ENCODE measurements at regions not wholly inside any gene's neighbourhood (a gene's known extent, or its start where the extent isn't known, plus 50 kb on each side); places are given as distances from the start of the nearest gene placed in this dataset.
"Not testable (repeated sequence)": the region's sequence is repeated elsewhere in the genome, so short reads cannot be mapped to it uniquely, and the experiment has no call there.

GRCh38 chr12:46569826-46570439, 197.4 kb upstream of the SLC38A2 start:
- no peak for DNase-seq

DNA sequence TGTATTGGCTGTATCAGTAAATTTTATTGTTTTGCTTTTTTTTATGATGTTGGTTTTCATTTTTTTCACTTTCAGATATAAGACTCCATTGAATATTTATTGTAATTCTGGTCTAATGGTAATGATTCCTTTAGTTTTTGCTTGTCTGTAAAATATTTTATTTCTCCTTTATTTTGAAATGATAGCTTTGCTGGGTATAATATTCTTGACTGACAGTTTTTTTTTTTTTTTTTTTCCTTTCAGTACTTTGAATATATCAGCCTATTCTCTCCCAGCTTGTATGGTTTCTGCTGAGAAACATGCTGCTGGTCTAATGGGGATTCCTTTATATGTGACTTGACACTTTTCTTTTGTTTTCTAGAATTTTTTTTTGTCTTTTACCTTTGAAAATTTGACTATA, 195.1 kb upstream of the SLC38A2 start:
- DNase-seq = no peak

DNA sequence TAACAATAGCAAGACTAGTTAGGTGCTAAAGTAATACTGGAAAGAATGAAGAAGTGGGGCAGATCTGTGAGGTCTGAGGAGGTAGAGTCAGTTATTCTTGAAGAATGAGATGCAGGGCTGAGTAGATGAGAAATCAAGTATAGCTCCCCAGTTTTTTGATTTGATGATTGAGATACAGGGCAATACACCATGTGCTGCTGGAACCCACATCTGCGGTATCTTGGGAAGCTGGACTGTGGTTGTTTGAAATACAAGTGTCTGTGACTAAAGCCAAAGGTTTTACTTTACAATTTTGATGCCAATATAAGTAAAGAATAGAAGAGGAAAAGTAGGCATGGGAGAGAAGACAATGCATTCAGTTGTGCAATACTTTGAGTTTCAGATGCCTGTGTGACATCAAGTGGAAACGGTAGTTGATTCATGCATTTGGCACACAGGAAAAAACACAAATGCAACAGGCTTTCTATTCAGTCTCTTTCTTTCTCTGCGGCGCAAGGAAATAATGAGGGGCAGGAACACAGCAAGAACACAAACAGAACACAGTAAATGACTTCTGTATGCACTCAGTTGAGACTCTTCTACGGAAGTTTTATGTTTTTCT, 190.2 kb upstream of the SLC38A2 start:
- peak; percentile 21 for DNase-seq

- not testable (repeated sequence) for DNase-seq
Measured at GRCh38 chr12:46561769-46562624, 189.4 kb upstream of the SLC38A2 start.

GRCh38 chr12:46560874-46561273, 188.3 kb upstream of the SLC38A2 start:
- DNase-seq = no peak

- no peak for DNase-seq
Measured at GRCh38 chr12:46560089-46560488, 187.5 kb upstream of the SLC38A2 start.

DNA sequence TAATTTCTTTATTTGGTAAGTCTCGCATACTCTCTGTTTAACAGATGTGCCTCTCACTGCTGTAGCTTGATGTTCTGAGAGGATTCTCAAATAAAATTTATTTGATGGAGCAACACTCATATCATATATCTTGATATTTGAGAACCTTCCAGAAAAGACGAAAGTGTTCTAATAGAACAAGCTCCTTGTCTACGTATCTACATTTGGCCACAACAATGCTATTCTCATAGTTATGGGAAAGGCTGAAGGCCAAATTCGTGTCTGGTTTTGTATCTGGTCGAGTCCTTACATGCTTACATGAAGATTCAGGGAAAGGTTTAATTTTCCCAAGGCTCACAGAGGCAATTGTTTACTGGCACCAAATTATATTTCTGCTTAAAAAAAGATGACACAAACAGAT, 186.7 kb upstream of the SLC38A2 start:
- no peak for DNase-seq

- no peak for DNase-seq
Measured at GRCh38 chr12:46558677-46559076, 186.1 kb upstream of the SLC38A2 start.

- DNase-seq = no peak
Measured at GRCh38 chr12:46557539-46558373, 185.2 kb upstream of the SLC38A2 start.

DNA sequence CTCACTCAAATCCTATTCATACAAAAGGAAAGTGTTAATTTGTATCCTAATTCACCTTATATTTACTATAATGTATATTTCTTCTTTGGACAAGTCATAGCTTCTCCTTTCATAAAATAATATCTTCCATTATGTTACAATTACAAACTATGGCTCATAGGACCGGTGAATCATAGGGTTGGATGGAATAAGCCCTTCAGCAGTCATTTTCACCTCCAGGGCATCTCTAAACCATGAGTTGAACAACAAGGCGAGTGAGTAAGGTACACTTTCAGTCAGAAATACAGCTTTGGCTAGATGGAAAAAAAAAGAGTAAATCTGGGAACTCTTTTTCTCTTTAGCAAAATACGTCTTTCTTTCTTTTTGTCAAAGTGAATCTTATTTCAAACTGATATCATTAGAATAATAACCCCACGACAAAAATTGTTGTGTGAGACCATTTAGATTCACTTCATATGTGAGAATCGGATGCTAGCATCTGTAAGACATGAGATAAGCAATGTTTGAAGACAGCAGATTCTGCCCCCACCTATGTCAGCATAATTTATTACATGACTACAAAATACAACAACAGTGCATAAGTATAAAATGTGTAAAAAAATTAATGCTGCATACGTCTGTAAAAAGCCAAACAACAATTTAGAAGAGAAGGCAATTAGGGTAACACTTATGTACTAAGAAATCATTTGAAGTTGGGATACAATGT, 184.4 kb upstream of the SLC38A2 start:
- DNase-seq = no peak

DNA sequence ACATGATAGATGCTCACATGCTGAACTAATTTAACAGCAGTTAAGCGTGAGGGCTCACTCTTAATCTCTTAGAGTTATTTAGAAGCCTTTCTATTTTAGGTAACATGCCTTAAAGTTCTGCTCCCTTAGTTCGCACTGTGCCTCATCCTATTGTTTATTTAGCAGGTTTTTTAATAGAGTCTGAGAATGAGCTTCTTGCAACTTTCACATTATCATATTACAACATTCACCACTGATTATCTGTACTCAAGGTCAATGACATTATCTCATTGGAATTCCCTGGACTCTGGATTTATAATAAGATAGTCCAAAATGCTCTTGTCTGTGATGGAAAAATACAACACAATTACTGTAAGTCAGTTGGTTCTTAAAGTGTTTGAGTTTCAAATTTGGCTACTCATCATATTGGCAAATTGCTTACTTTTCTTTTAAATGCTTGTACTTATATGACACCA, 183.6 kb upstream of the SLC38A2 start:
- no peak for DNase-seq

DNA sequence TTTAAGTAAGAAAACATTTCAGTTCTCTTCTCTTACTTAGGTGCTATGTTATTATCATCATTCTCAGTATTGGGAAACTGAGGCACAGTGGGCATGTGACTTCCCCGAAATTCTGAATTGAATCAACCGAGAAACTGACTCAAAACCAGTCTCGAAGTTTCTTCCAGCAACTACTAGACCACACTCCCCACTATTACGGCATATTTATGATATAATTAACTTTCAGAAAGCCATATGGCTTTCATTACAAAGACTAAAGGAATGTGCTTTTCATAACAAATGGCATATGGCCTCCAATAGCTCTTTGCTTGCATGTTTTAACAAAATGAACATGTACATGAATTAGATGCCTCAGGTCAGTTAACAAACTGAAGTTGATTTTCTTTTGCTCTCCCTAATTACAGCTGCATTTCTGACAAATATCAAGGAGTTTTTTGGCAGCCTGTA, 182.9 kb upstream of the SLC38A2 start:
- no peak for DNase-seq

GRCh38 chr12:46554460-46554859, 181.9 kb upstream of the SLC38A2 start:
- DNase-seq = no peak

DNA sequence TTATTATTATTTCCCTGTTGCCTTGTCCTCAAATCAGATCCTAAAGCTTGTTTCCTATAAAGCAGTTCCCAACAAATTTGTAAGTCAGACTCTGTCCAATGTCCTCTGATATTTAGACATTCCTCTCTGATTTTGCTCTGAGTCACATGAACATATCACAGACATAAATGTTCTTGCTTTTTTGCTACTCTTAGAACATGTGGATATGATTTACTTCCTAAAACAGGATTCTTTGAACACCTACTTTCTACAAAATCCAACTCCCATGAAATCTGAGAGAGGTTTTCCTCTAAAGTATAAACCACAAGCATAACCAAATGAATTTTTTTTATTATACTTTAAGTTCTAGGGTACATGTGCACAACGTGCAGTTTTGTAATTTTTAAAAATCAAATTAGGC, 181.3 kb upstream of the SLC38A2 start:
- no peak for DNase-seq

DNA sequence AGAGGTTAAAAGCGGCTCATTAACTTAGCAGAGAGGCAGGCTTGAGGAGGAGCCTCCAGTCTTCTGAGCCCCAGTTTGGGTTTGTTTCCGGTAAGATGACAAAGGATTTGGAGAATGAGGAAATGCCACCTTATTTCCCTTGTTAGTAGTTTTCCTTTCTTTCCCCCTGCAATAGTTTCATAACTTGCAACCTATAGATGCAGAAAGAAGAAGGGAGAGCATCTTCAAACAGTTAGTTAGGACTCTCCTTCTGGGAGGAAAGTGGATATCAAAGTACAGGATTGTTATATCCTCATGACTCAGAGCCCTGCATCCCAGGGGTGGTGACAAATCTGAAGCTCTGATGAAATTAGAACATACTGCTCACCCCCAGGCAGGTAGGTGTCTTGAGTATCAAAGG, 180.7 kb upstream of the SLC38A2 start:
- no peak for DNase-seq

GRCh38 chr12:46550266-46550879, 177.8 kb upstream of the SLC38A2 start:
- DNase-seq = no peak

DNA sequence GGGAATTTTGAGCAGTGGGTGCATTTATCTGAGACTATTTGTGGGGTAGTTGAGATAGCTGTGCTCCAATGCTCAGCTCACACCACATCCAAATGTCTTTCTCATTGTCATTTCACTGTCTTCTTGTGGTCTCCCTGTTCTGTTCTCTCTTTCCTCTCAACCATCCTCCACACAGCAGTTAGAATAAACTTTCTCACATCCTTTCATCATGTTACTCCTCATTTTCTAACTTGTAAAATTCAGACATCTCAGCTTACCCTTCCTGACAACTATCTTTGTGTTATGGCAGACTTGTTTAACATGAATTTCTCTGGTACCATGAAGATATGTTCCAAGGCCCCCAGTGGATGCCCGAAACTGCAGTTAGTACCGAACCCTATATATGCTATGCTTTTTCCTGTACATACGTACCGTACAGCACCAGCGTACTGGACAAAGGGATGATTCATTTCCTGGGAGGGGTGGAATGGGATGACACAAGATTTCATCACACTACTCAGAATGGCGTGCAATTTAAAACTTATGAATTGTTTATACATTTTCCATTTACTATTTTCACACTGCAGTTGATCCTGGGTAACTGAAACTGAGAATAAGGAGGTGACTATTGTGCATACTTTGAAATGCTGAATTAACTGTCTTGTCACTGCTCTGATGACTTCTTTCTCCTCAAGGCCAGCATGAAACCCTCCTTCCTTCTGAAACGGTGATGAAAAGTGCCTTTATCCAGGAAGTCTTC, 177.1 kb upstream of the SLC38A2 start:
- peak; percentile 85 for DNase-seq

DNA sequence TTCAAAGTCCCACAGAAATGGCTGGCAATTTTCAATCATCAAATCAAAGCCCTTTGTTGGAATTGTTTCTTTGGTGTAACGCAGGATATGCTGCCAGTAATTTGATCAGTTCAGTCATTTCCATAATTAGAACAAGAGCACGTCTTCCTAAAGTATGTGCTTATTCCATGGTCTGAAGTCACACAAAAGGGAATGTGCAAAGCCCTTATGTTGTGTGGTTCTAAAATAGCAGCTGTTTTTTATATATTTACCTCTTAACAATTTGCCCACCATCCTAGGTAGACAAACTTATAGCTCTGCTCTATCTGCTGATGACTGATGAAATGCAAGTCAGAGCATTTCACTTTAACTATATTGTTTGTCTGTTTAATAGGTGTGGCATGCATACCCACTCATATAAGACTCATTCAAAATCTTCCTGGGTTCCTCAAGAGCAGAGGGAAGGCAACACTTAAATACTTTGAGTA, 176.1 kb upstream of the SLC38A2 start:
- no peak for DNase-seq

DNA sequence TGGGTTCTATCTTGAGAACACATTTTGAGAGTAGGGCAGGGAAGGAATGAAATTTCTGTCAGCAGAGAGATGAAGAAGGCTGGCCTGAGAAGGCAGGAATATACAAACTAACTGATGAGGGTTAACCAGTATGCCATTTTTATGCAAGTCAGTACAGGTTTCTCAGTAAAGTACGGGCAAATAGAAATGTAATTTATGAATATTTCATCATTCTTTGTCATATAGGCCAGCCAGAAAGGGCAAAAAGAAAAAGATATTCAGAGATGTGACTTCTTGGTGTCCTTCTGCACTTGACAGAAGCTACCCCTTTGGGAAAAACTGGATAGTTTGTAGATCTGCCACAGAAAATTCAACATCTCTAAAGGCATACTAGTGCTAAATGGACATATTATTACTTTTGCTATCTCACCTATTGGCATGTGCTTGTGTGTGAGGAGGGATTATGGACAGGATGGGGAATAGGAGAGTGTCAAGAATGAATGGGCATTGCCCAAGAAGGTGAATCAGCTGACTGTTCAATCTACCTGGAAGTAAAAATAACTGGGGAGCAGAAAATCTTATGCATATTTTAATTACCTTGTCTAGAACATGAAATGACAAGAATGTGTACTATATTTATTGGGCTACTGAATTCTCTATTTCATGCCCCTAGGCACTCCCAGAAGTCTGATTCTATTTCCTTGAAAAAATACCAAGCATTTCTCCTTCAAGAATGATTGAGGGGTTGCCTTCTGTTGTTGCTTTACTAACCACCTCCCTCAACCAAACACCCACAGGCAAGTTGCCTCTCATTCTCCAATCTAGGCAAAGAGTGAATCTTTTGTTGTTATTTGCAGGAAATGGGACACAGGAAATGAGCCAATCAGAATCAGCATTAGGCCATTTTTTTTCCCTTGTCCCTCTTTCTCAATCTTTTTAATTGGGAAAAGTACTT, 175.1 kb upstream of the SLC38A2 start:
- DNase-seq = no peak

Data from activated CD4-positive, alpha-beta T cell treated with anti-CD3 and anti-CD28 coated beads, Interleukin-2, amount 50 U/mL, for 16 hours (primary cell).